Midbrain (tissue), 1 donor: ENCODE measurements at regions not wholly inside any gene's neighbourhood (a gene's known extent, or its start where the extent isn't known, plus 50 kb on each side); places are given as distances from the start of the nearest gene placed in this dataset.

Source experiments
- DNase-seq: peaks from one replicate; lab custom pipeline; 2025; lab: John Stamatoyannopoulos, UW

GRCh38 chr4:24476282-24476681 lies 108.1 kb downstream of the DHX15 start:
- no peak for DNase-seq

DNA sequence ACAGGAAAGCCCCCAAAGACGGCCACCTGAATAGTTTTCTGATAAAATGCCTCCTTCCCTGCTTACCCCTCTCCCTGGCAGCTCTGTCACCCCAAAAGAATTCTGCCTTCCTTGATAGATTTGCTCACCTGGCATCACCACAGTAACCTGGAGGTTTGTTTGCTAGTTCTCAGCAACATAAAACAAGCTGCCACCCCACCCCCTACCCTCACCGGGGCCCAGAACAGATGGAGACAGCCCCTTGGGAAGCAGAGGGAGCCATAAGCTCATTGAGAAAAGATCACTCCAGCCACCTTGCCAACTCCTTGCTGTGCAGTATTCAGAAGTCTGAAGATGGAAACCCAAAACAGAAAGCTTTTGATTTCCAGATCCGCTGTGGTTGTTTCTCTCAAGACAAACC lies 108.6 kb downstream of the DHX15 start:
- no peak for DNase-seq

GRCh38 chr4:24473309-24473721 lies 111.0 kb downstream of the DHX15 start:
- DNase-seq, result peak; percentile 33

DNA sequence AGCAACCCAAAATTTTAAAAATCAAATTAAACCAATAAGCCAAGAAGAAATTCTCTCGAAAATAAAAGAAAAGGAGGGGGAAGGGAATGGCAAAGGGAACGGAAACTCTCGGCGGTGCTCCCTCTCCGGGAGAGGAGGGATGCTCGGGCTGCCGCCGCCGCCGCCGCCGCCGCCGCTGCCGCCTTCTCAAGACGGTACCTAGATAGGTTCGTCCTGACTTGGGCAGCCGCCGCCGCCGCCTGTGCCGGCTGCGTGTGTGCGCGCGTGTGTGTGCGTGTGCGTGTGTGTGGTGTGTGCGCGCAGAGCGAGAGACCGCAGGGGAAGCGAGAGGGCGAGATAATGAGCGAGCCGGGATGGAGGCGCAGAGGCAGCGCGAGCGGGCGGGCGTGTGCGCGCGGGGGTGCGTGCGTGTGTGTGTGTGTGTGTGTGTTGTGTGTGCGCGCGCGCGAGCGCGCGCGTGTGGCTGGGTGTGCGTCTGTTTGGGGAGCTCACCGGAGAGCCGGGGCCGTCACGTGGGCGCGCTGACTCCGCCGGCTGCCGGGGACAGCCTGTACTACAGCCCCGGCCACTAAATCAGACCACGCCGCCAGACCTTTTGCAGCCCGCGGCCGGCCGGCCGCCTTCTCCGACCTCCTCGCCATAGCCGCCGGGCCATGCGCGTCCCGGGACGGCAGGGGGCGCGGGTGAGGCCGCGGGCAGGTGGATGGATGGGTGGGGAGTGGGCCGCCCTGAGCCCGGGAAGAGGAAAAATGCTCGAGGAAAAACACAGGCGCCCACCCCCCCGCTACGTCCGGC lies 111.6 kb downstream of the DHX15 start:
- DNase-seq, result peak; percentile 78

- no peak for DNase-seq
Observed at GRCh38 chr4:24472161-24472510, 112.2 kb downstream of the DHX15 start.

- DNase-seq, result no peak
Observed at GRCh38 chr4:24471486-24472160, 112.7 kb downstream of the DHX15 start.

- DNase-seq, result no peak
Observed at GRCh38 chr4:24470666-24471485, 113.5 kb downstream of the DHX15 start.

- no peak for DNase-seq
Observed at GRCh38 chr4:24468071-24468470, 116.3 kb downstream of the DHX15 start.

- no peak for DNase-seq
Observed at GRCh38 chr4:24464566-24464965, 119.8 kb downstream of the DHX15 start.

- DNase-seq, result no peak
Observed at GRCh38 chr4:24456431-24456830, 127.9 kb downstream of the DHX15 start.

DNA sequence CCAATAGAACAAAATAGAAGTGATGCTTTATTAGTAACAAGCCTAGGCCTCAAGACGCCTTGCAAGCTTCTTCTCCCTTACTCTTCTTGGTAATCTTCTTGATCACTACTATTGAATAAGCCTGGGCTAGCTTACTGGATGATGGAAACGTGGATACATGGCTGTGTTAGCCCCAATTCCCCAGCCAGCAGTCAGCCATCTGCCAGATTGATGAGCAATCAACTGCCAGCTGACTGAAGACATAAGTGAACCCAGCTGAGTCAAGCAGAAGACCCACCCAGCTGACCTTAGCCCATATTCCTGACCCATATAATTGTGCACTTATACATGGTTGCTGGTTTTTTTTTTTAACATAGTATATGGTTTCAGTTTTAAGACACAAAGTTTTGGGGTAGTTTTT lies 130.4 kb downstream of the DHX15 start:
- DNase-seq, result no peak

DNA sequence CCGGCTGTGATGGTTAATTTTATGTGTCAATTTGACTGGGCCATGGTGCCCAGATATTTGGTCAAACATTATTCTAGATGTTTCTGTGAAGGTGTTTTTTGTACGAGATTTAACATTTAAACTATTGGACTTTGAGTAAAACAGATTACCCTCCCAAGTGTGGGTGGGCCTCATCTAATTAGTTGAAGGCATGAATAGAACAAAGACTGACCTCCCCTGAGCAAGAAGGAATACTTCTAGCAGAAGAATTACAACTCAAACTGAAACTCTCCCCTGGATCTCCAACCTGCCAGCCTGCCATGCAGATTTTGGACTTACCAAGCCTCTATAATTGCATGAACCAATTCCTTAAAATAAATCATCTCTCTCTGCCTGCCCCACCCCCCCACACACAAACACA lies 132.5 kb downstream of the DHX15 start:
- no peak for DNase-seq

GRCh38 chr4:24443200-24443599 lies 141.2 kb downstream of the DHX15 start:
- DNase-seq, result no peak

DNA sequence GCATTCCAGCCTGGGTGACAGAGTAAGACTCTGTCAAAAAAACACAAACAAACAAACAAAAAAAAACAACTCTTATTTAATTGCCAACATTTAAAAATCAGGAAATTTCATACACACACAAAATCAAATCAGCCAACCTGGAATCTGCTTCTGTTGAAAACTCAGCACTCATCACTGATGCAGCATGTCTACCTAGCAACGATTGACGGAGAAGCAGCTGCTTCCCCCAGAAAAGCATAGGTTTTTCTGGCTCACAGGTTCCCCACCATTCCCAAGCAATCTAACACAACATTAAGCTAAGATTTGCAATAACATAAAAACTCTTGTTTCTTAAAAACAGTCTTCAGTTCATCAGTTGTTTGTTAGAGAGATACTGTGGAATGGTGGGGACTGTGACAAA lies 143.6 kb downstream of the DHX15 start:
- DNase-seq, result no peak

GRCh38 chr4:24434241-24434640 lies 150.1 kb downstream of the DHX15 start:
- DNase-seq, result no peak

GRCh38 chr4:24433515-24434214 lies 150.7 kb downstream of the DHX15 start:
- DNase-seq, result no peak

DNA sequence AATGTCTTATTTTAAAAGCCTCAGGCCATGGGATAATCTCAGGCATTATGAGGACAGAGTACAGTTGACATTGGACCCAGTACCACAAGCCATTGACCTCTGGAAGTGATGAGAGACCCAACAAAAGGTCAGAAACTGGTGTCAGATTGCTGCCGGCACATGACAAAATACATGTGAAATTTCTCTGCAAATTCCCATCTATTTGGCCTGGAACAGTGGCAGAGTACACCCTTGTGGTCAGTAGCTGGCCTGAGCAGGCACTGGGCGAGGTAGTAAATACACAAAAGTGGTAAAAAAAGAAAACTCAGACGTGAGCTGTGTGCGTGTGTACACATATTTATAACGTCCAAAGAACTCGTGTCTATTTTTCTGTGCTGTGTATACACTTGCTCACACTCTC lies 155.5 kb downstream of the DHX15 start:
- DNase-seq, result no peak

DNA sequence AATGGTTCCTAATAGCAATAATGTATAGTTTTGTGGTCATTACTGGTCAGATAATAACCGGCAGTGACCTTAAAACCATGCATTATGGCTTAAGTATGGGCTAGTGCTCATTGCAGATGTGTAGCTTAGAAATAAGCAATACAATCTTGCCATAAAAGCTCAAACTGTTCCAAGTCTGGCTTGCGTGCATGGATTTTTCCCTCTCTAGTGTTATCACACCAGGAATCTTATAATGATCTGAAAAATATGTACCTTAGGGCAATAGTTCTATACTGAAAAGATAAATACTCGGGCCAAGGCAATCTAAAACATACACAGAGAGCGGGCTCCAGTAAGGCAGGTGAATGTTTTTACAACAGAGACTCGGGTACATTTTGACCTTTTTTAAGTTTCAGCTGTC lies 157.8 kb downstream of the DHX15 start:
- no peak for DNase-seq

GRCh38 chr4:24425863-24426262 lies 158.5 kb downstream of the DHX15 start:
- no peak for DNase-seq

- no peak for DNase-seq
Observed at GRCh38 chr4:24423670-24424069, 160.7 kb downstream of the DHX15 start.

GRCh38 chr4:24422644-24423043 lies 161.7 kb downstream of the DHX15 start:
- no peak for DNase-seq
